B cell (primary cell): ENCODE measurements at regions not wholly inside any gene's neighbourhood (a gene's known extent, or its start where the extent isn't known, plus 50 kb on each side); places are given as distances from the start of the nearest gene placed in this dataset.

Experiments
- EZH2 ChIP-seq: IDR thresholded peaks from 2 replicates; pipeline ENCODE4 v1.6.1; 2012; ENCODE audit warnings: borderline replicate concordance, low read depth, mild to moderate bottlenecking, moderate library complexity, low read length; ENCODE audit not compliant: insufficient read depth, poor library complexity, severe bottlenecking
- TF ChIP-seq, protein P1 (sequence below): fragments of 200-600 bp; IDR thresholded peaks from one replicate; pipeline ENCODE4 v1.8.0; 2022; ENCODE audit warnings: antibody characterized with exemption, mild to moderate bottlenecking

GRCh38 chr4:57494821-57495220 is 384.6 kb upstream of the IGFBP7 start:
- no peak for TF ChIP-seq EZH2
- TF ChIP-seq, protein P1, sequence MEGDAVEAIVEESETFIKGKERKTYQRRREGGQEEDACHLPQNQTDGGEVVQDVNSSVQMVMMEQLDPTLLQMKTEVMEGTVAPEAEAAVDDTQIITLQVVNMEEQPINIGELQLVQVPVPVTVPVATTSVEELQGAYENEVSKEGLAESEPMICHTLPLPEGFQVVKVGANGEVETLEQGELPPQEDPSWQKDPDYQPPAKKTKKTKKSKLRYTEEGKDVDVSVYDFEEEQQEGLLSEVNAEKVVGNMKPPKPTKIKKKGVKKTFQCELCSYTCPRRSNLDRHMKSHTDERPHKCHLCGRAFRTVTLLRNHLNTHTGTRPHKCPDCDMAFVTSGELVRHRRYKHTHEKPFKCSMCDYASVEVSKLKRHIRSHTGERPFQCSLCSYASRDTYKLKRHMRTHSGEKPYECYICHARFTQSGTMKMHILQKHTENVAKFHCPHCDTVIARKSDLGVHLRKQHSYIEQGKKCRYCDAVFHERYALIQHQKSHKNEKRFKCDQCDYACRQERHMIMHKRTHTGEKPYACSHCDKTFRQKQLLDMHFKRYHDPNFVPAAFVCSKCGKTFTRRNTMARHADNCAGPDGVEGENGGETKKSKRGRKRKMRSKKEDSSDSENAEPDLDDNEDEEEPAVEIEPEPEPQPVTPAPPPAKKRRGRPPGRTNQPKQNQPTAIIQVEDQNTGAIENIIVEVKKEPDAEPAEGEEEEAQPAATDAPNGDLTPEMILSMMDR: no peak
